ENCODE measurements at regions not wholly inside any gene's neighbourhood (a gene's known extent, or its start where the extent isn't known, plus 50 kb on each side); places are given as distances from the start of the nearest gene placed in this dataset.

DNA sequence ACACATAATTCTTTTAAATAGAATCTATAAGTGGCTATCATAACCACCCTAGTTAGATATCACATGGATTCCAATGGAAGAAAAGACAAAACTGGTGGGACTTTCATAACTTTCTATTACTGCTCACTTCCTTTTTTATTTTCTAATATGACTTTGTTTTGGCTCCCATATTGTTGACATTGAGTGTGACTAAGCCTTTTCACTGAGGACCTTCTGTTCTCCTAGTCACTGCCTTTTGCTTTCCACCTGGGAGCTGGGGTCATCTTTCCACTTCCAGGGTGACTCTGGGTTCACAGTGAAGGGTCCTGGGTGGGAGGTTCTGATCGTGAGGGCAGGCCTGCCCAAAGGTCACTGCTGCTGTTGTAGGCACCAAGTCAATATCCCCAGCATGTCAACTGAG, 275.8 kb downstream of the TGFB2 start:
- Histone ChIP-seq H3K4me3 (ENCODE audit: low read length in 3 of 3) (no peak overlapping the region), H3K9me3 (ENCODE audit: control insufficient read depth in 3 of 3, low read length in 3 of 3) (no peaks in the 10 kb centered on the region), H3K9ac (ENCODE audit: low read depth in 1 of 3, low read length in 3 of 3) (no peak overlapping the region), H3K27me3 (ENCODE audit: control insufficient read depth in 3 of 3, insufficient read depth in 3 of 3, low read length in 3 of 3) (no peaks in the 10 kb centered on the region), H3K4me1 (ENCODE audit: control insufficient read depth in 3 of 3, insufficient read depth in 3 of 3, low read length in 3 of 3) (no peaks in the 10 kb centered on the region), H3K36me3 (ENCODE audit: control insufficient read depth in 3 of 3, insufficient read depth in 3 of 3, low read length in 3 of 3) (no peaks in the 10 kb centered on the region), H3K27ac (ENCODE audit: low read depth, low read length) (no peak overlapping the region)

- no peaks in the 10 kb centered on the region for H3K4me1 ChIP-seq (ENCODE audit: control insufficient read depth in 3 of 3, insufficient read depth in 3 of 3, low read length in 3 of 3)
- H3K9me3 ChIP-seq (ENCODE audit: control insufficient read depth in 3 of 3, low read length in 3 of 3), result peaks cover 0 to 2% (median 0%) of the 10 kb centered on the region in 3 donors
- no peak overlapping the region for H3K9ac ChIP-seq (ENCODE audit: low read depth in 1 of 3, low read length in 3 of 3)
- H3K36me3 ChIP-seq (ENCODE audit: control insufficient read depth in 3 of 3, insufficient read depth in 3 of 3, low read length in 3 of 3), result no peaks in the 10 kb centered on the region
- no peak overlapping the region for H3K27ac ChIP-seq (ENCODE audit: low read depth, low read length)
- H3K27me3 ChIP-seq (ENCODE audit: control insufficient read depth in 3 of 3, insufficient read depth in 3 of 3, low read length in 3 of 3), result no peaks in the 10 kb centered on the region
- no peak overlapping the region for H3K4me3 ChIP-seq (ENCODE audit: low read length in 3 of 3)
These were observed 278.9 kb downstream of the TGFB2 start for GRCh38 chr1:218624052-218624451.

DNA sequence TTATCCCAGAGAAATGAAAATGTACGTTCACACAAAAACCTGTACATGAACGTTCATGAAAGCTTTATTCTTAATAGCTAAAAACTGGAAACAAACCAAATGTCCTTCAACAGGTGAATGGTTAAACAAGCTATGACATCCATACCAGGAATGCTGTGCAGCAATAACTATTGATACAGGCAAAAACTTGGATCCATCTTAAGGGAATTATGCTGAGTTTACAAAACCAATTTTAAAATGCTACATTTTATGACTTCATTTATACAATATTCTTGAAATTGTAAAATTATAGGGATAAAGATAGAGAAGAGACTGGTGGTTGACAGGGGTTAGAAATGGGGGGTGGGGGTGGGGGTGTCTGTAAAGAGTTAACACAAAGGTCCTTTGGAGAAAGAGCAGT, 280.3 kb downstream of the TGFB2 start:
- peaks cover 0 to 2% (median 0%) of the 10 kb centered on the region in 3 donors for H3K9me3 ChIP-seq (ENCODE audit: control insufficient read depth in 3 of 3, low read length in 3 of 3)
- H3K9ac ChIP-seq (ENCODE audit: low read depth in 1 of 3, low read length in 3 of 3), result no peak overlapping the region
- no peak overlapping the region for H3K27ac ChIP-seq (ENCODE audit: low read depth, low read length)
- H3K4me1 ChIP-seq (ENCODE audit: control insufficient read depth in 3 of 3, insufficient read depth in 3 of 3, low read length in 3 of 3), result no peaks in the 10 kb centered on the region
- H3K4me3 ChIP-seq (ENCODE audit: low read length in 3 of 3), result no peak overlapping the region
- no peaks in the 10 kb centered on the region for H3K36me3 ChIP-seq (ENCODE audit: control insufficient read depth in 3 of 3, insufficient read depth in 3 of 3, low read length in 3 of 3)
- no peaks in the 10 kb centered on the region for H3K27me3 ChIP-seq (ENCODE audit: control insufficient read depth in 3 of 3, insufficient read depth in 3 of 3, low read length in 3 of 3)

GRCh38 chr1:218633238-218633988, 288.3 kb downstream of the TGFB2 start:
- H3K36me3 ChIP-seq (ENCODE audit: control insufficient read depth in 3 of 3, insufficient read depth in 3 of 3, low read length in 3 of 3), result no peaks in the 10 kb centered on the region
- H3K27ac ChIP-seq (ENCODE audit: low read depth, low read length), result no peak overlapping the region
- H3K9me3 ChIP-seq (ENCODE audit: control insufficient read depth in 3 of 3, low read length in 3 of 3), result no peaks in the 10 kb centered on the region
- no peaks in the 10 kb centered on the region for H3K4me1 ChIP-seq (ENCODE audit: control insufficient read depth in 3 of 3, insufficient read depth in 3 of 3, low read length in 3 of 3)
- H3K4me3 ChIP-seq (ENCODE audit: low read length in 3 of 3), result no peak overlapping the region
- H3K27me3 ChIP-seq (ENCODE audit: control insufficient read depth in 3 of 3, insufficient read depth in 3 of 3, low read length in 3 of 3), result no peaks in the 10 kb centered on the region
- no peak overlapping the region for H3K9ac ChIP-seq (ENCODE audit: low read depth in 1 of 3, low read length in 3 of 3)

DNA sequence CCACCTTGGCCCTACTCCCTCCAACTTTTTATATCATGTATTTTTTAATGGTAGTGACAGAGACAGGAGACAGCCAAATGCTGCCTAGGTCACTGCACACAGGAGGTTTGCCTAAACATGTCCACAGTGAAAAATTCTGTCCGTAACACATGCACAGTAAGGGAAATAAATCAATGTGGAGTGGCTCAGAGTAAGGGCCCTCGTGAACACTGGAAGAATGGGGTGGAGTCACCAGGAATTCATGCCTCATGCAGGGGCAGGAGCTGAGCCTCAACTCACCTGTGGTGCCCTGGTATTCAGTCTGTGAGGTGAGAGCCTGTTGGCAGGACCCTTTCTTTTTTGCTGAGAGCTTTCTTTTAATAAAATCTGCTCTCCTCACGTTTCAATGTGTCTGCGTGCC, 289.1 kb downstream of the TGFB2 start:
- H3K27ac ChIP-seq (ENCODE audit: low read depth, low read length), result no peak overlapping the region
- no peaks in the 10 kb centered on the region for H3K36me3 ChIP-seq (ENCODE audit: control insufficient read depth in 3 of 3, insufficient read depth in 3 of 3, low read length in 3 of 3)
- H3K9ac ChIP-seq (ENCODE audit: low read depth in 1 of 3, low read length in 3 of 3), result no peak overlapping the region
- no peaks in the 10 kb centered on the region for H3K27me3 ChIP-seq (ENCODE audit: control insufficient read depth in 3 of 3, insufficient read depth in 3 of 3, low read length in 3 of 3)
- H3K4me1 ChIP-seq (ENCODE audit: control insufficient read depth in 3 of 3, insufficient read depth in 3 of 3, low read length in 3 of 3), result no peaks in the 10 kb centered on the region
- no peak overlapping the region for H3K4me3 ChIP-seq (ENCODE audit: low read length in 3 of 3)
- H3K9me3 ChIP-seq (ENCODE audit: control insufficient read depth in 3 of 3, low read length in 3 of 3), result no peaks in the 10 kb centered on the region

DNA sequence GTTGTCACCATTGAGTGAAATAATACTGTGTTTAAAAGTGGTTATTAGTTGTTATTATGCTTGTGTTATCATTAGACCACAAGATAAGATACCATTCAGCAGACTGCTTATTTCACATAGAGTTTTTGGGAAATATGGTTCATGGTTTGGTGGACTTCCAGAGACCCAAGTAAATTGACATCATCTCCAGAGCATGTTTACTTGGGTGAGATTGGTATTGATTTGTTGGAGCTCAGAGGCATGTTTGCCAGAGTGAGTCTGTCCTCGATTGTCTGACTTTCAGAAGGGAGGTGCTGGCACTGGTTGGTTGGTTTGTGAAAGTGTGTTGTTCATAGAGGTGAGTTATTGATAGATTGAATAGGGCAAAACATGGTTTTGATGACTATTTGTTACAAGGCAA, 291.4 kb downstream of the TGFB2 start:
- H3K4me3 ChIP-seq (ENCODE audit: low read length in 3 of 3), result no peak overlapping the region
- H3K4me1 ChIP-seq (ENCODE audit: control insufficient read depth in 3 of 3, insufficient read depth in 3 of 3, low read length in 3 of 3), result no peaks in the 10 kb centered on the region
- no peak overlapping the region for H3K9ac ChIP-seq (ENCODE audit: low read depth in 1 of 3, low read length in 3 of 3)
- H3K27ac ChIP-seq (ENCODE audit: low read depth, low read length), result no peak overlapping the region
- H3K9me3 ChIP-seq (ENCODE audit: control insufficient read depth in 3 of 3, low read length in 3 of 3), result no peaks in the 10 kb centered on the region
- no peaks in the 10 kb centered on the region for H3K27me3 ChIP-seq (ENCODE audit: control insufficient read depth in 3 of 3, insufficient read depth in 3 of 3, low read length in 3 of 3)
- H3K36me3 ChIP-seq (ENCODE audit: control insufficient read depth in 3 of 3, insufficient read depth in 3 of 3, low read length in 3 of 3), result no peaks in the 10 kb centered on the region

DNA sequence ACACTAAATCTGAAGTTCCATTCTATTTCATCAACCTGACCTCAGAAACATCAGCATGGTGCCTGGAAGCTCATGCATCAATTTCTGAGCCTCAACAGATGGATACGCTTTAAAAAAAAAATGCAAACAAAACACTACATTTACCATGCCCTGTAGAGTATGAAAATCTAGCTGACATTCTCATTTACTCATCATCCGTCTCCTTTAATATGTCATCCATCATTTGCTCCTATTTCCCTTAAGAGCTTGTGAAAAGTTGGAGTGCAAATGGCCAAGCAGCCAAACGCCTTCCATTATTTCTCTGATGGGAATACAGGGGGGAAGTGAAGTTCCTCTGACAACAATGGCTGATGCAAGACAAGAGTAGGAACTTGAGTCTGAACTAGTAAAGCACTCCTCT, 295.0 kb downstream of the TGFB2 start:
- no peaks in the 10 kb centered on the region for H3K27me3 ChIP-seq (ENCODE audit: control insufficient read depth in 3 of 3, insufficient read depth in 3 of 3, low read length in 3 of 3)
- no peak overlapping the region for H3K27ac ChIP-seq (ENCODE audit: low read depth, low read length)
- no peaks in the 10 kb centered on the region for H3K4me1 ChIP-seq (ENCODE audit: control insufficient read depth in 3 of 3, insufficient read depth in 3 of 3, low read length in 3 of 3)
- H3K4me3 ChIP-seq (ENCODE audit: low read length in 3 of 3), result no peak overlapping the region
- H3K36me3 ChIP-seq (ENCODE audit: control insufficient read depth in 3 of 3, insufficient read depth in 3 of 3, low read length in 3 of 3), result no peaks in the 10 kb centered on the region
- no peak overlapping the region for H3K9ac ChIP-seq (ENCODE audit: low read depth in 1 of 3, low read length in 3 of 3)
- H3K9me3 ChIP-seq (ENCODE audit: control insufficient read depth in 3 of 3, low read length in 3 of 3), result no peaks in the 10 kb centered on the region

- no peak overlapping the region for H3K27ac ChIP-seq (ENCODE audit: low read depth, low read length)
- no peak overlapping the region for H3K9ac ChIP-seq (ENCODE audit: low read depth in 1 of 3, low read length in 3 of 3)
- no peaks in the 10 kb centered on the region for H3K9me3 ChIP-seq (ENCODE audit: control insufficient read depth in 3 of 3, low read length in 3 of 3)
- no peaks in the 10 kb centered on the region for H3K27me3 ChIP-seq (ENCODE audit: control insufficient read depth in 3 of 3, insufficient read depth in 3 of 3, low read length in 3 of 3)
- no peaks in the 10 kb centered on the region for H3K36me3 ChIP-seq (ENCODE audit: control insufficient read depth in 3 of 3, insufficient read depth in 3 of 3, low read length in 3 of 3)
- H3K4me3 ChIP-seq (ENCODE audit: low read length in 3 of 3), result no peak overlapping the region
- H3K4me1 ChIP-seq (ENCODE audit: control insufficient read depth in 3 of 3, insufficient read depth in 3 of 3, low read length in 3 of 3), result no peaks in the 10 kb centered on the region
These were observed 297.2 kb downstream of the TGFB2 start for GRCh38 chr1:218642033-218642948.

DNA sequence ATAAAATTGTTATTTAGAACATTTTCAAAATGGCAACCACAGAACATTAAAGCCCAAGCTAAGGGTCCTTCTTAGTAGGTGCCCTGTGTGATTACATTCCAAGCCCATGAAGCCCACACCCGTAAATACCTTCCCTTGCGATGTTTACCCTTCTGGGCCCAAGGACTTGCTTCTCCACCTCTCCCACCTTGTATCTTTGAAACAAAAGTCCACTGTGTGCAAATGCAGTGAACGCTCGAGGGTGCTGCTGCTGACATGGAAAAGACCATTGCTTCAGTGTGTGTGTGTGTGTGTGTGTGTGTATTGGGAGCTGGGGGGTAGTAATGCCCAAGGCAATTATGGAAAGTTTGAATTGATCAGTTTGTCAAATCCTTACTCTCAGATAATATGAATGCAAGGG, 298.1 kb downstream of the TGFB2 start:
- no peaks in the 10 kb centered on the region for H3K4me1 ChIP-seq (ENCODE audit: control insufficient read depth in 3 of 3, insufficient read depth in 3 of 3, low read length in 3 of 3)
- H3K27me3 ChIP-seq (ENCODE audit: control insufficient read depth in 3 of 3, insufficient read depth in 3 of 3, low read length in 3 of 3), result no peaks in the 10 kb centered on the region
- H3K27ac ChIP-seq (ENCODE audit: low read depth, low read length), result no peak overlapping the region
- H3K36me3 ChIP-seq (ENCODE audit: control insufficient read depth in 3 of 3, insufficient read depth in 3 of 3, low read length in 3 of 3), result no peaks in the 10 kb centered on the region
- no peak overlapping the region for H3K4me3 ChIP-seq (ENCODE audit: low read length in 3 of 3)
- H3K9me3 ChIP-seq (ENCODE audit: control insufficient read depth in 3 of 3, low read length in 3 of 3), result no peaks in the 10 kb centered on the region
- H3K9ac ChIP-seq (ENCODE audit: low read depth in 1 of 3, low read length in 3 of 3), result no peak overlapping the region

DNA sequence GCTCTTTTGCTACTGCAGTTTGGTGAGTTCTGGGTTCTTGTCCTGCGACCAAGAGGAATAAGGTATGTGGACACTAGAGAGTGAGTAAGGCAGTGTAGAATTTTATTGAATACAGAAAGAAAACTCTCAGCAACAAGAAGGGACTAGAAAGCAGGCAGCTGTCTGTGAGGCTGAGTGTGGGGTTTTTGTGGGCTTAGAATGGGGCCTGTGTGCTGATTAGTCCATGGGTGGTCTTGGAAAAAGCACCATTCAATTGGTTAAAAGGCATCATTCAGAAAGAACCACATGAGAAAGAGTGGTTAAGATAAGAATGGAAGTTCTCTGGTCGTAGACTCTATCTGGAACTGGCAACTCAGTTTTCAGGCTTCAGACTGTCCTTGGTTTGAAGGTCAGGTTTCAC, 298.8 kb downstream of the TGFB2 start:
- Histone ChIP-seq H3K9me3 (ENCODE audit: control insufficient read depth in 3 of 3, low read length in 3 of 3) (no peaks in the 10 kb centered on the region), H3K4me3 (ENCODE audit: low read length in 3 of 3) (no peak overlapping the region), H3K9ac (ENCODE audit: low read depth in 1 of 3, low read length in 3 of 3) (no peak overlapping the region), H3K36me3 (ENCODE audit: control insufficient read depth in 3 of 3, insufficient read depth in 3 of 3, low read length in 3 of 3) (no peaks in the 10 kb centered on the region), H3K27me3 (ENCODE audit: control insufficient read depth in 3 of 3, insufficient read depth in 3 of 3, low read length in 3 of 3) (no peaks in the 10 kb centered on the region), H3K4me1 (ENCODE audit: control insufficient read depth in 3 of 3, insufficient read depth in 3 of 3, low read length in 3 of 3) (no peaks in the 10 kb centered on the region), H3K27ac (ENCODE audit: low read depth, low read length) (no peak overlapping the region)

Data from skeletal muscle tissue (tissue), 3 donors.